ENCODE measurements at regions not wholly inside any gene's neighbourhood (a gene's known extent, or its start where the extent isn't known, plus 50 kb on each side); places are given as distances from the start of the nearest gene placed in this dataset.

DNA sequence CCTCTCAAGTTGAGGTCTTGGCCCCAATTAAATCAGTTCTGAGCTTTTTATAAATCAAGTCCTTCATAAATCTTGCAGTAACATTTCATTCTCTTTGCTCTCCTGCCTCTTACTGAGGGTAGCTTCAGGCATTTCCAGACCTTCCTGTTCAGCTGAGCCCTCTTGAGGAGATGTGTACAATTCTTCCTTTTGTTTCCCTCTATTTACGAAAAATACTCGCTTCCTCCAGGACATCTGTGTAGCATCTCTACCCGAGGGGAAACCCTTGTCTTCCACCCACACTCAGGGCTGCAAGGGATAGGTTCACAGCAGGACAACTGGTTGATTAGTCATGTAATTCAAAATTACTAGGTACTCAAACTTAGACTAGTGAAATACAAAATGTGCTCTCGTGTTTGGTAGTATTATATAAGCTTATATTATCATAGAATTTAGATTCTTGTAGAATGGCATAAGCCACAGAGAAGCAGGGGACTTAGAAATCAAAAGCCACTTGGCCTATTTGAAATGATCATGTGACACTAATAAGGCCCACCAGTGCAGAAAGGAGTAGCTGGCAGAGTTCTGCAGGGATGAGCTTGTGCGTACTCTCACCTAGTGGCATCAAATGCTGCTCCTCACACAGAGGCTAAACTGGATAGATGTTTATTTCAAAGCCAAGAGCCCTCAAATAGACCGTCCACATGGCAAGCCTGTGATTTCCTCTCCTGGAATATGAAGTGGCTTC lies 126.7 kb downstream of the GDAP2 start:
- Mint-ChIP-seq H3K9me3 (ENCODE audit: unreplicated experiment) (no peaks in the 10 kb centered on the region), H3K36me3 (ENCODE audit: insufficient read depth, unreplicated experiment) (no peaks in the 10 kb centered on the region), H3K27ac (ENCODE audit: low read depth, unreplicated experiment) (no peak overlapping the region), H3K27me3 (ENCODE audit: insufficient read depth, unreplicated experiment) (peaks cover 25% of the 10 kb centered on the region), H3K4me1 (ENCODE audit: insufficient read depth, unreplicated experiment) (peaks cover 6% of the 10 kb centered on the region), H3K4me3 (ENCODE audit: unreplicated experiment) (no peak overlapping the region)
- intact Hi-C loops (cut with micrococcal nuclease), result no loop called here
- TF ChIP-seq, protein P1, sequence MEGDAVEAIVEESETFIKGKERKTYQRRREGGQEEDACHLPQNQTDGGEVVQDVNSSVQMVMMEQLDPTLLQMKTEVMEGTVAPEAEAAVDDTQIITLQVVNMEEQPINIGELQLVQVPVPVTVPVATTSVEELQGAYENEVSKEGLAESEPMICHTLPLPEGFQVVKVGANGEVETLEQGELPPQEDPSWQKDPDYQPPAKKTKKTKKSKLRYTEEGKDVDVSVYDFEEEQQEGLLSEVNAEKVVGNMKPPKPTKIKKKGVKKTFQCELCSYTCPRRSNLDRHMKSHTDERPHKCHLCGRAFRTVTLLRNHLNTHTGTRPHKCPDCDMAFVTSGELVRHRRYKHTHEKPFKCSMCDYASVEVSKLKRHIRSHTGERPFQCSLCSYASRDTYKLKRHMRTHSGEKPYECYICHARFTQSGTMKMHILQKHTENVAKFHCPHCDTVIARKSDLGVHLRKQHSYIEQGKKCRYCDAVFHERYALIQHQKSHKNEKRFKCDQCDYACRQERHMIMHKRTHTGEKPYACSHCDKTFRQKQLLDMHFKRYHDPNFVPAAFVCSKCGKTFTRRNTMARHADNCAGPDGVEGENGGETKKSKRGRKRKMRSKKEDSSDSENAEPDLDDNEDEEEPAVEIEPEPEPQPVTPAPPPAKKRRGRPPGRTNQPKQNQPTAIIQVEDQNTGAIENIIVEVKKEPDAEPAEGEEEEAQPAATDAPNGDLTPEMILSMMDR (IDR thresholded peaks at IDR 0.05; ENCODE audit: unreplicated experiment), result no peak
- no TSS peak for BruUV-seq (replicated peaks)
- ChIA-PET POLR2A (interaction anchor here (0.9 to 1.2 kb wide), 2 partner anchors 11 to 12 kb away, joined by 3 read pairs; no protein-coding TSS in a partner anchor), CTCF (interaction anchor here (1.2 to 1.5 kb wide), 2 partner anchors 44 to 268 kb away, joined by 4 to 5 read pairs; no protein-coding TSS in a partner anchor)
- no peak for DNase-seq (ENCODE audit: unreplicated experiment)

DNA sequence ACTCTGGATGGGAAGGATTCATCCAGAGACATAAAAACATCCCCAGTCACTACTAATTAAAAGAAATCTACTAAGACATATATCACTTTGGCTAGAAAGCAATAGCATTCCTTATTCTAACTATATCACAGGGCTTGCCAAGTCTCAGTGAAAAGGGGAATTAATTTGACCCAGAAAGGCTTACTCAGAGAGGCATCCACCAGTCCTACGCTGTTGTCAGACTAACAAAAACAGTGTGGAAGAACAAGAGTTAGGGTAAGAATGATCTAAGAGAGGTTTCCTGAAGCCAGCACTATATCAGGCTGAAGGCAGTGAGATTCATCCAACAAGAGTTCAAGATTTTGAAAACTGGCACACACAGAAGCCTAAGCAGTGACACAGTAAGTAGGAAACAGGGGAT lies 126.1 kb downstream of the GDAP2 start:
- TF ChIP-seq, protein P1 (IDR thresholded peaks at IDR 0.05; ENCODE audit: unreplicated experiment), result no peak
- no peak overlapping the region for H3K4me3 Mint-ChIP-seq (ENCODE audit: unreplicated experiment)
- POLR2A ChIA-PET, result interaction anchor here (0.9 kb wide), 1 partner anchor 12 kb away, joined by 3 read pairs; no protein-coding TSS in a partner anchor
- DNase-seq (ENCODE audit: unreplicated experiment), result no peak
- no peaks in the 10 kb centered on the region for H3K9me3 Mint-ChIP-seq (ENCODE audit: unreplicated experiment)
- no peak overlapping the region for H3K27ac Mint-ChIP-seq (ENCODE audit: low read depth, unreplicated experiment)
- CTCF ChIA-PET, result interaction anchor here (1.2 kb wide), 1 partner anchor 45 kb away, joined by 4 read pairs; no protein-coding TSS in a partner anchor
- no peaks in the 10 kb centered on the region for H3K36me3 Mint-ChIP-seq (ENCODE audit: insufficient read depth, unreplicated experiment)
- intact Hi-C loops (cut with micrococcal nuclease), result no loop called here
- peaks cover 6% of the 10 kb centered on the region for H3K4me1 Mint-ChIP-seq (ENCODE audit: insufficient read depth, unreplicated experiment)
- peaks cover 25% of the 10 kb centered on the region for H3K27me3 Mint-ChIP-seq (ENCODE audit: insufficient read depth, unreplicated experiment)
- no TSS peak for BruUV-seq (replicated peaks)

DNA sequence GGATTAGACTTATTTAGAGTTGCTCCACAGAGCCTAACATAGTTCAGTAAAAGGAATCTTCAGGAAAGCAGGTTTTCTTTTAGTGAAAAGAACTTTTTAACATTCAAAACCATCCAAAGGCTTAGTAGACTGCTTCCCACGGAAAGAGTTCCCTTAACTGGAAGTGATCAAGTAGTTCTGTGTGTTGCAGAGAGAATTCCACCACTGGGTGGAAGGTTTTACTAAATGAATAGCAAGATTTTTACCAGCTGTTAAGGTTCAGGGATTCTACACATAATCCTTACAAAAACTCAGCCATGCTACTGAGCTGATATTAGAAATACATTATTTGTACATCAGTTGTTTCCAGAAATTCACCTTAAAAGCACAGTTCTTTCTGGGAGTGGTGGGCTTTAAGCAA lies 119.7 kb downstream of the GDAP2 start:
- no peak for DNase-seq (ENCODE audit: unreplicated experiment)
- intact Hi-C loops (cut with micrococcal nuclease), result no loop called here
- no peaks in the 10 kb centered on the region for H3K9me3 Mint-ChIP-seq (ENCODE audit: unreplicated experiment)
- POLR2A ChIA-PET, result no interaction called here
- no peak overlapping the region for H3K27ac Mint-ChIP-seq (ENCODE audit: low read depth, unreplicated experiment)
- no peak overlapping the region for H3K4me3 Mint-ChIP-seq (ENCODE audit: unreplicated experiment)
- BruUV-seq (replicated peaks), result no TSS peak
- H3K4me1 Mint-ChIP-seq (ENCODE audit: insufficient read depth, unreplicated experiment), result no peaks in the 10 kb centered on the region
- CTCF ChIA-PET, result no interaction called here
- peaks cover 48% of the 10 kb centered on the region for H3K27me3 Mint-ChIP-seq (ENCODE audit: insufficient read depth, unreplicated experiment)
- TF ChIP-seq, protein P1 (IDR thresholded peaks at IDR 0.05; ENCODE audit: unreplicated experiment), result no peak
- H3K36me3 Mint-ChIP-seq (ENCODE audit: insufficient read depth, unreplicated experiment), result no peaks in the 10 kb centered on the region

DNA sequence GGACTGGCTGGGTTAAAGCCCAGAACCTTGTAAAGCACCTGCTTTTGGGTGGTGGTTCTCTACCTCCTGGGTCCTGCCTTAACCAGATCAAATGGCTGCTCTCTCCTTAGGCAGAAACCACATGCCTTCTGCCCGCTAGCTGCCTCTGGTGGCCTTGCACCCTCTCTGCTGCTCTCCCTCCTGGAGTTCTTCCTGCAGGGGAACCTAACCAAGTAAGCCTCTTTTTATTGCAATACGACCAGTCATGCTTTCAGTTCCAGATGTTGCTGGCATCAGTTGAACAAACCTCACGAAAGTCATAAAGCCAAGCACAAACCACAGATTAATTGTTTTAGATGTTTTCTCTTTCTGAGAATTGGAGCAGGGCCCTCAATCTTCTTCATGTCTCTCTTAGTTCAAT lies 118.9 kb downstream of the GDAP2 start:
- POLR2A ChIA-PET, result interaction anchor here (0.6 kb wide), 1 partner anchor 1198 kb away, joined by 3 read pairs; no protein-coding TSS in a partner anchor
- no peaks in the 10 kb centered on the region for H3K36me3 Mint-ChIP-seq (ENCODE audit: insufficient read depth, unreplicated experiment)
- no peak for DNase-seq (ENCODE audit: unreplicated experiment)
- H3K9me3 Mint-ChIP-seq (ENCODE audit: unreplicated experiment), result no peaks in the 10 kb centered on the region
- CTCF ChIA-PET, result no interaction called here
- BruUV-seq (replicated peaks), result no TSS peak
- no peak overlapping the region for H3K4me3 Mint-ChIP-seq (ENCODE audit: unreplicated experiment)
- TF ChIP-seq, protein P1 (IDR thresholded peaks at IDR 0.05; ENCODE audit: unreplicated experiment), result no peak
- no peaks in the 10 kb centered on the region for H3K4me1 Mint-ChIP-seq (ENCODE audit: insufficient read depth, unreplicated experiment)
- no peak overlapping the region for H3K27ac Mint-ChIP-seq (ENCODE audit: low read depth, unreplicated experiment)
- intact Hi-C loops (cut with micrococcal nuclease), result no loop called here
- peaks cover 41% of the 10 kb centered on the region for H3K27me3 Mint-ChIP-seq (ENCODE audit: insufficient read depth, unreplicated experiment)

Measured in MCF 10A (cell line).